Endothelial cell of umbilical vein (primary cell): ENCODE measurements at regions not wholly inside any gene's neighbourhood (a gene's known extent, or its start where the extent isn't known, plus 50 kb on each side); places are given as distances from the start of the nearest gene placed in this dataset.

Source experiments
- BruUV-seq: library from RNA; stranded (reverse); fragments of 400-500 nt; replicated peaks from 2 replicates; lab custom pipeline; 2021; lab: Mats Ljungman, UMichigan
- CTCF ChIA-PET: fragments of 300-600, 350-600 bp; sonication (Branson Sonifier 250); formaldehyde crosslinking; loops from one replicate; lab custom pipeline; 2021; ENCODE audit warnings: antibody characterized with exemption, inconsistent platforms; lab: Charles Lee
- POLR2A ChIA-PET: fragments of 300-600, 350-600 bp; sonication (Branson Sonifier 250); formaldehyde crosslinking; loops from one replicate; lab custom pipeline; 2021; ENCODE audit warnings: antibody characterized with exemption, inconsistent platforms; lab: Charles Lee
- DNase-seq: peaks from one replicate; pipeline ENCODE4 v3.0.0-alpha.2; 2011; ENCODE audit warnings: low read depth, low spot score
- FAIRE-seq: peaks from 2 replicates; lab custom pipeline; 2011; peaks lifted over from hg19 to GRCh38; lab: Jason Lieb, UNC
- H2AFZ ChIP-seq: 2 replicates; pipeline ENCODE4 v1.6.0; 2012; ENCODE audit warnings: low read depth, low read length, control low read depth, inconsistent platforms
- H3K27ac ChIP-seq: 2 replicates; pipeline ENCODE4 v1.5.1; 2011; ENCODE audit warnings: low read depth, mild to moderate bottlenecking, control low read depth, low read length, moderate library complexity; ENCODE audit not compliant: insufficient read depth
- H3K27me3 ChIP-seq, 2 experiments: 2 replicates each; pipeline versions ENCODE4 v1.6.0 to v1.6.1; 2011; ENCODE audit warnings: low read length in 2 of 2, mixed read lengths in 1 of 2; ENCODE audit not compliant: control insufficient read depth in 2 of 2, insufficient read depth in 2 of 2
- H3K36me3 ChIP-seq, 2 experiments: 2 replicates in 1 of 2; 3 replicates in 1 of 2; pipeline ENCODE4 v1.5.1; 2011; ENCODE audit warnings: low read length in 2 of 2, mild to moderate bottlenecking in 1 of 2, moderate library complexity in 1 of 2; ENCODE audit not compliant: control insufficient read depth in 2 of 2, insufficient read depth in 2 of 2; ENCODE audit errors: extremely low read depth in 1 of 2
- H3K4me1 ChIP-seq: 3 replicates; pipeline ENCODE4 v1.5.1; 2011; ENCODE audit warnings: mild to moderate bottlenecking, low read length; ENCODE audit not compliant: control insufficient read depth, insufficient read depth; ENCODE audit errors: extremely low read depth
- H3K4me2 ChIP-seq: 2 replicates; pipeline ENCODE4 v1.6.1; 2011; ENCODE audit warnings: low read length, control low read depth, mixed read lengths; ENCODE audit not compliant: insufficient read depth
- H3K4me3 ChIP-seq, 3 experiments: fragments of 200-600 bp in 1 of 3; sonication (generic), shearing (Covaris generic) in 1 of 3; replicated peaks in 1 of 3; 2 replicates each; pipeline ENCODE4 v1.5.1; 2011 to 2016; ENCODE audit warnings: control low read depth in 3 of 3, low read length in 3 of 3, mild to moderate bottlenecking in 2 of 3, inconsistent platforms in 1 of 3, low read depth in 1 of 3, moderate library complexity in 1 of 3; ENCODE audit not compliant: insufficient read depth in 1 of 3
- H3K79me2 ChIP-seq: 2 replicates; pipeline ENCODE4 v1.6.0; 2012; ENCODE audit warnings: low read length, inconsistent platforms; ENCODE audit not compliant: control insufficient read depth, insufficient read depth
- H3K9ac ChIP-seq: replicated peaks from 2 replicates; pipeline ENCODE3; 2011; ENCODE audit warnings: low read length, control low read depth; ENCODE audit not compliant: insufficient read depth; ENCODE audit errors: extremely low read depth
- H3K9me1 ChIP-seq: replicated peaks from 3 replicates; pipeline ENCODE4 v1.6.0; 2011; ENCODE audit warnings: mild to moderate bottlenecking, low read length; ENCODE audit not compliant: control insufficient read depth, insufficient read depth; ENCODE audit errors: extremely low read depth
- H3K9me3 ChIP-seq: replicated peaks from 2 replicates; pipeline ENCODE4 v1.5.1; 2012; ENCODE audit warnings: low read length, inconsistent platforms; ENCODE audit not compliant: control insufficient read depth, insufficient read depth
- H4K20me1 ChIP-seq: replicated peaks from 2 replicates; pipeline ENCODE3; 2011; ENCODE audit warnings: mild to moderate bottlenecking, low read length; ENCODE audit not compliant: control insufficient read depth, insufficient read depth; ENCODE audit errors: extremely low read depth
- EZH2 ChIP-seq: IDR thresholded peaks from 2 replicates; pipeline ENCODE4 v1.6.1; 2012; ENCODE audit warnings: borderline replicate concordance, low read depth, mild to moderate bottlenecking, moderate library complexity, low read length, inconsistent platforms; ENCODE audit not compliant: severe bottlenecking
- FOS ChIP-seq: IDR thresholded peaks from 2 replicates; pipeline ENCODE4 v1.6.1; 2011; ENCODE audit warnings: mild to moderate bottlenecking, low read length, moderate library complexity, borderline replicate concordance; ENCODE audit not compliant: insufficient read depth
- GATA2 ChIP-seq: IDR thresholded peaks from 2 replicates; pipeline ENCODE4 v1.7.0; 2011; ENCODE audit warnings: low read depth, mild to moderate bottlenecking, moderate library complexity, mixed read lengths, low read length; ENCODE audit not compliant: insufficient read length, insufficient read depth
- JUN ChIP-seq: IDR thresholded peaks from 2 replicates; pipeline ENCODE4 v1.6.1; 2011; ENCODE audit warnings: borderline replicate concordance, low read depth; ENCODE audit not compliant: insufficient read length, insufficient read depth
- MYC ChIP-seq: IDR thresholded peaks from one replicate; pipeline ENCODE4 v1.6.1; 2011; ENCODE audit warnings: mild to moderate bottlenecking, low read depth, low read length
- POLR2A ChIP-seq: IDR thresholded peaks from 2 replicates; pipeline ENCODE4 v1.6.1; 2012; ENCODE audit warnings: low read depth, mild to moderate bottlenecking, control low read depth, low read length
- POLR2AphosphoS5 ChIP-seq: IDR thresholded peaks from 2 replicates; pipeline ENCODE4 v1.6.1; 2012; ENCODE audit warnings: low read depth, mild to moderate bottlenecking, control low read depth, low read length, moderate library complexity; ENCODE audit not compliant: insufficient read depth
- dilution Hi-C: fragments of 300-500 bp; cut with MboI; formaldehyde crosslinking; loops from one replicate; pipeline ENCODE4 v1.15.0; 2019; ENCODE audit warnings: low sequenced_read_pairs; ENCODE audit not compliant: extremely low pct_ligation_motif_present
- intact Hi-C: fragments of 100-400 bp; cut with micrococcal nuclease; formaldehyde crosslinking; loops from one replicate; pipeline ENCODE4 v1.10.0; 2022
- TF ChIP-seq, protein P1 (sequence below): IDR thresholded peaks from 2 replicates; pipeline ENCODE4 v1.6.1; 2011; ENCODE audit not compliant: insufficient read depth, insufficient read length
- TF ChIP-seq, protein P2 (sequence below), 2 donors: IDR thresholded peaks; 1 replicate in 1 of 2; 2 replicates in 1 of 2; pipeline ENCODE4 v1.5.1; 2011; ENCODE audit warnings: low read length in 2 of 2, mild to moderate bottlenecking in 2 of 2, moderate library complexity in 2 of 2, control low read depth in 1 of 2, inconsistent platforms in 1 of 2, low read depth in 1 of 2; ENCODE audit not compliant: insufficient read depth in 1 of 2; ENCODE audit errors: extremely low read depth in 1 of 2

DNA sequence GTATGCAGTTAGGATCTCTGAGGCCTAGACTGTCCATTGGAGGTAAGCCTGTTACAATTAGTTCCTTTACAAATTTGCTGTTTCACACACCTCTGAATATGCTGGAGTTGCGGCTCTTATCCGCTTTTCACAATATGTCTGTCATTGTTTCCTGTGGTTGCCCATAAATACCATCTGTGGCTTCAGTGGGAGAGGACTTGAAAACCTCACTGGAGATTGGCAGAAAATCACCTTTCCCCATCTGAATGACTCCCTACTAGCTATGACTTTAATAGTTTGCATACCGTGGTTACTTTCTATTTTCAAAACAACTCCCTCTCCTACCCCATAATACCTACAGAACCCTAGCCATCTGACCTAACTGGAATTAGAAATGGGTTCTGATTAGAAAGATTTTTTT lies 454.3 kb downstream of the PCDH17 start:
- H3K9me1 ChIP-seq, result no peaks in the 10 kb centered on the region
- H3K4me2 ChIP-seq, result no peak overlapping the region
- no peak overlapping the region for H3K4me3 ChIP-seq
- POLR2A ChIA-PET, result no interaction called here
- H2AFZ ChIP-seq, result no peak overlapping the region
- H3K9me3 ChIP-seq, result no peaks in the 10 kb centered on the region
- dilution Hi-C loops (no loop called here), intact Hi-C loops (no loop called here)
- no TSS peak for BruUV-seq
- no peak for TF ChIP-seq POLR2A
- TF ChIP-seq, protein P1, sequence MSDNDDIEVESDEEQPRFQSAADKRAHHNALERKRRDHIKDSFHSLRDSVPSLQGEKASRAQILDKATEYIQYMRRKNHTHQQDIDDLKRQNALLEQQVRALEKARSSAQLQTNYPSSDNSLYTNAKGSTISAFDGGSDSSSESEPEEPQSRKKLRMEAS, result no peak
- TF ChIP-seq MYC, result no peak
- no peak for TF ChIP-seq GATA2
- TF ChIP-seq EZH2, result no peak
- no peak for TF ChIP-seq POLR2AphosphoS5
- no peak for TF ChIP-seq JUN
- CTCF ChIA-PET, result no interaction called here
- no peak overlapping the region for H3K27ac ChIP-seq
- no peaks in the 10 kb centered on the region for H3K36me3 ChIP-seq
- H3K9ac ChIP-seq, result no peak overlapping the region
- FAIRE-seq (no peak), DNase-seq (no peak)
- no peaks in the 10 kb centered on the region for H3K4me1 ChIP-seq
- H3K27me3 ChIP-seq, result no peaks in the 10 kb centered on the region
- no peaks in the 10 kb centered on the region for H3K79me2 ChIP-seq
- no peaks in the 10 kb centered on the region for H4K20me1 ChIP-seq

DNA sequence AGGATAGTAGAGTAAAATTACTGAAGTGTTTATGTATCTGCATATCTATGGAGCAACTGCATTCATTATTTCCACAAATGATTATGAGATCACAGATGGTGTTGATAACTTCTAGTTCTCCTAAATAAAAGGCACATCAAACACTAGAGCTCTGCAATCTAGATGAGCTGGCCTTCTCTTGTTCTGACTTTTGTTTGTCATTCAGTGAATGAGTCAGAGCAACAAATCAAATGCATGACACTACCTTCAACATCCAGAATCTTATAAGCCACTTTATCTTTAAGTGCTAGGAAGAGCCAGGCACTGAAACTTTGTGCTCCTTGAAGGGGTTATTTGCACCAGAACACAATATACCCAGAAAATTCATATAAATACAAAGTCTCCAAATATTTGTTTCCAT lies 456.0 kb downstream of the PCDH17 start:
- Histone ChIP-seq H3K79me2 (no peaks in the 10 kb centered on the region), H3K27me3 (no peaks in the 10 kb centered on the region), H3K4me1 (no peaks in the 10 kb centered on the region), H3K27ac (no peak overlapping the region), H3K4me3 (no peak overlapping the region), H4K20me1 (no peaks in the 10 kb centered on the region), H2AFZ (no peak overlapping the region), H3K9me1 (no peaks in the 10 kb centered on the region), H3K9me3 (no peaks in the 10 kb centered on the region), H3K9ac (no peak overlapping the region), H3K4me2 (no peak overlapping the region), H3K36me3 (no peaks in the 10 kb centered on the region)
- ChIA-PET CTCF (no interaction called here), POLR2A (no interaction called here)
- TF ChIP-seq FOS, result no peak
- TF ChIP-seq JUN, result no peak
- TF ChIP-seq EZH2, result no peak
- TF ChIP-seq POLR2AphosphoS5, result no peak
- TF ChIP-seq MYC, result no peak
- no peak for TF ChIP-seq POLR2A
- TF ChIP-seq, protein P1, result no peak
- TF ChIP-seq, protein P2, sequence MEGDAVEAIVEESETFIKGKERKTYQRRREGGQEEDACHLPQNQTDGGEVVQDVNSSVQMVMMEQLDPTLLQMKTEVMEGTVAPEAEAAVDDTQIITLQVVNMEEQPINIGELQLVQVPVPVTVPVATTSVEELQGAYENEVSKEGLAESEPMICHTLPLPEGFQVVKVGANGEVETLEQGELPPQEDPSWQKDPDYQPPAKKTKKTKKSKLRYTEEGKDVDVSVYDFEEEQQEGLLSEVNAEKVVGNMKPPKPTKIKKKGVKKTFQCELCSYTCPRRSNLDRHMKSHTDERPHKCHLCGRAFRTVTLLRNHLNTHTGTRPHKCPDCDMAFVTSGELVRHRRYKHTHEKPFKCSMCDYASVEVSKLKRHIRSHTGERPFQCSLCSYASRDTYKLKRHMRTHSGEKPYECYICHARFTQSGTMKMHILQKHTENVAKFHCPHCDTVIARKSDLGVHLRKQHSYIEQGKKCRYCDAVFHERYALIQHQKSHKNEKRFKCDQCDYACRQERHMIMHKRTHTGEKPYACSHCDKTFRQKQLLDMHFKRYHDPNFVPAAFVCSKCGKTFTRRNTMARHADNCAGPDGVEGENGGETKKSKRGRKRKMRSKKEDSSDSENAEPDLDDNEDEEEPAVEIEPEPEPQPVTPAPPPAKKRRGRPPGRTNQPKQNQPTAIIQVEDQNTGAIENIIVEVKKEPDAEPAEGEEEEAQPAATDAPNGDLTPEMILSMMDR (IDR thresholded peaks at IDR 0.05; ENCODE audit: extremely low read depth in 1 of 2, insufficient read depth in 1 of 2, low read depth in 1 of 2, low read length in 2 of 2), result no peak
- TF ChIP-seq GATA2, result no peak
- BruUV-seq, result no TSS peak
- dilution Hi-C loops, result no loop called here
- FAIRE-seq (no peak), DNase-seq (no peak)
- intact Hi-C loops, result no loop called here
